CD4-positive, alpha-beta T cell treated with Interleukin-4 for 1 hour (primary cell): ENCODE measurements at regions not wholly inside any gene's neighbourhood (a gene's known extent, or its start where the extent isn't known, plus 50 kb on each side); places are given as distances from the start of the nearest gene placed in this dataset.
A peak's percentile ranks its signal among the peaks of the same experiment; 100 is the strongest.
"Not testable (repeated sequence)": the region's sequence is repeated elsewhere in the genome, so short reads cannot be mapped to it uniquely, and the experiment has no call there.

Experiments used
- DNase-seq, 2 donors: peaks; one replicate each; pipeline ENCODE4 v3.0.0-alpha.2; 2020 to 2022

GRCh38 chr11:60592601-60593000 is 77.4 kb downstream of the MS4A13 start:
- DNase-seq, result no peak

GRCh38 chr11:60594998-60595642 is 79.9 kb downstream of the MS4A13 start:
- no peak for DNase-seq

- DNase-seq, result no peak
Observed at GRCh38 chr11:60607483-60607882, 91.9 kb upstream of the MS4A8 start.

- DNase-seq, result no peak
Observed at GRCh38 chr11:60609632-60610031, 89.8 kb upstream of the MS4A8 start.

- DNase-seq, result no peak
Observed at GRCh38 chr11:60610702-60611101, 88.7 kb upstream of the MS4A8 start.

GRCh38 chr11:60615497-60615896 is 83.9 kb upstream of the MS4A8 start:
- DNase-seq, result no peak

GRCh38 chr11:60621940-60622339 is 77.5 kb upstream of the MS4A8 start:
- DNase-seq, result not testable (repeated sequence)

- not testable (repeated sequence) for DNase-seq
Observed at GRCh38 chr11:60622776-60623175, 76.6 kb upstream of the MS4A8 start.

GRCh38 chr11:60625262-60625661 is 74.2 kb upstream of the MS4A8 start:
- no peak for DNase-seq

- DNase-seq, result no peak
Observed at GRCh38 chr11:60629399-60629798, 70.0 kb upstream of the MS4A8 start.

- DNase-seq, result no peak
Observed at GRCh38 chr11:60631944-60632343, 67.5 kb upstream of the MS4A8 start.

GRCh38 chr11:60633645-60634044 is 65.8 kb upstream of the MS4A8 start:
- peak in 1 of 2 donors; percentile 17 for DNase-seq

GRCh38 chr11:60634126-60634525 is 65.3 kb upstream of the MS4A8 start:
- no peak for DNase-seq

- no peak for DNase-seq
Observed at GRCh38 chr11:60641940-60642339, 57.5 kb upstream of the MS4A8 start.

GRCh38 chr11:60647087-60647486 is 52.3 kb upstream of the MS4A8 start:
- DNase-seq, result no peak
